B cell (primary cell): ENCODE measurements at regions not wholly inside any gene's neighbourhood (a gene's known extent, or its start where the extent isn't known, plus 50 kb on each side); places are given as distances from the start of the nearest gene placed in this dataset.

Source experiments
- ATAC-seq: fragments of 200-7000 bp; cut with Tn5 transposase; one replicate; pipeline ENCODE4 v1.10.0; 2021; ENCODE audit warnings: low read depth, mild to moderate bottlenecking, moderate number of reproducible peaks, moderate library complexity
- CTCF ChIA-PET: fragments of 350-600 bp; sonication (Branson Sonifier 250); formaldehyde crosslinking; loops from one replicate; lab custom pipeline; 2021; ENCODE audit warnings: antibody characterized with exemption, inconsistent platforms; lab: Charles Lee
- POLR2A ChIA-PET: fragments of 350-600 bp; sonication (Branson Sonifier 250); formaldehyde crosslinking; loops from one replicate; lab custom pipeline; 2021; ENCODE audit warnings: antibody characterized with exemption; lab: Charles Lee
- DNase-seq: peaks from one replicate; pipeline ENCODE4 v3.0.0; 2013
- H2AFZ ChIP-seq: 2 replicates; pipeline ENCODE4 v1.6.1; 2012; ENCODE audit warnings: mild to moderate bottlenecking, low read depth, low read length; ENCODE audit not compliant: insufficient read depth, poor library complexity, severe bottlenecking
- H3K27ac ChIP-seq, 2 donors: 1 replicate in 1 of 2; 2 replicates in 1 of 2; pipeline ENCODE4 v1.5.1; 2012 to 2013; ENCODE audit warnings: low read length in 2 of 2, mild to moderate bottlenecking in 2 of 2, moderate library complexity in 1 of 2
- H3K27me3 ChIP-seq, 4 experiments: fragments of 200-600 bp in 1 of 4; sonication (generic) in 1 of 4; replicated peaks in 1 of 4; 1 replicate in 2 of 4; 2 replicates in 2 of 4; pipeline versions ENCODE4 v1.6.1 to v1.7.0; 2013 to 2016; ENCODE audit warnings: low read length in 3 of 4, mild to moderate bottlenecking in 2 of 4, mixed read lengths in 1 of 4, moderate library complexity in 1 of 4; ENCODE audit not compliant: insufficient read depth in 4 of 4, control insufficient read depth in 3 of 4; ENCODE audit errors: control extremely low read depth in 1 of 4
- H3K36me3 ChIP-seq, 2 experiments: replicated peaks in 1 of 2; 1 replicate in 1 of 2; 2 replicates in 1 of 2; pipeline versions ENCODE4 v1.6.1 to v1.7.1; 2013; ENCODE audit warnings: low read length in 1 of 2; ENCODE audit not compliant: insufficient read depth in 2 of 2, control insufficient read depth in 1 of 2; ENCODE audit errors: control extremely low read depth in 1 of 2, extremely low read depth in 1 of 2
- H3K4me1 ChIP-seq, 2 donors: fragments of 200-600 bp in 1 of 2; sonication (generic) in 1 of 2; 1 replicate in 1 of 2; 2 replicates in 1 of 2; pipeline versions ENCODE4 v1.5.1 to v1.6.1; 2013 to 2017; ENCODE audit warnings: low read length in 2 of 2; ENCODE audit not compliant: control insufficient read depth in 2 of 2, insufficient read depth in 2 of 2
- H3K4me2 ChIP-seq: replicated peaks from 2 replicates; pipeline ENCODE3; 2012; ENCODE audit warnings: mild to moderate bottlenecking, low read depth, low read length; ENCODE audit not compliant: poor library complexity, severe bottlenecking
- H3K4me3 ChIP-seq, 5 experiments: fragments of 200-600 bp in 1 of 5; sonication (generic) in 1 of 5; 1 replicate in 3 of 5; 2 replicates in 2 of 5; pipeline versions ENCODE4 v1.5.1 to v1.7.0; 2011 to 2016; ENCODE audit warnings: low read length in 4 of 5, mild to moderate bottlenecking in 4 of 5, low read depth in 2 of 5, control low read depth in 1 of 5, moderate library complexity in 1 of 5; ENCODE audit not compliant: insufficient read depth in 1 of 5; ENCODE audit errors: control extremely low read depth in 1 of 5, extremely low read depth in 1 of 5
- H3K79me2 ChIP-seq: fragments of 200-600 bp; sonication (generic); one replicate; pipeline ENCODE4 v1.6.0; 2016; ENCODE audit warnings: low read length; ENCODE audit not compliant: control insufficient read depth, insufficient read depth
- H3K9ac ChIP-seq: fragments of 200-600 bp; sonication (generic); 2 replicates; pipeline ENCODE4 v1.6.1; 2017; ENCODE audit warnings: mild to moderate bottlenecking, low read length, moderate library complexity
- H3K9me3 ChIP-seq, 3 donors: one replicate each; pipeline versions ENCODE4 v1.6.1 to v1.7.1; 2013; ENCODE audit warnings: low read length in 2 of 3; ENCODE audit not compliant: control insufficient read depth in 2 of 3, insufficient read depth in 1 of 3; ENCODE audit errors: control extremely low read depth in 1 of 3
- H4K20me1 ChIP-seq: 2 replicates; pipeline ENCODE4 v1.6.0; 2012; ENCODE audit warnings: mild to moderate bottlenecking, low read length; ENCODE audit not compliant: insufficient read depth, control insufficient read depth, poor library complexity, severe bottlenecking
- H3K27ac Mint-ChIP-seq: one replicate; pipeline ENCODE4 v1.8.0; 2021; ENCODE audit warnings: mixed read lengths
- H3K27me3 Mint-ChIP-seq: one replicate; pipeline ENCODE4 v1.8.0; 2021; ENCODE audit warnings: mixed read lengths
- H3K4me1 Mint-ChIP-seq: one replicate; pipeline ENCODE4 v1.8.0; 2021; ENCODE audit warnings: mixed read lengths
- H3K4me3 Mint-ChIP-seq: one replicate; pipeline ENCODE4 v1.8.0; 2021; ENCODE audit warnings: mixed read lengths
- H3K9me3 Mint-ChIP-seq: one replicate; pipeline ENCODE4 v1.8.0; 2022; ENCODE audit warnings: mixed read lengths; ENCODE audit not compliant: insufficient read depth
- EZH2 ChIP-seq: IDR thresholded peaks from 2 replicates; pipeline ENCODE4 v1.6.1; 2012; ENCODE audit warnings: borderline replicate concordance, low read depth, mild to moderate bottlenecking, moderate library complexity, low read length; ENCODE audit not compliant: insufficient read depth, poor library complexity, severe bottlenecking
- WGBS: methylation state at CpG from one replicate; pipeline ENCODE4 v1.1.5; 2013; ENCODE audit warnings: missing lambda C conversion rate; ENCODE audit not compliant: insufficient coverage; 5-methylcytosine and 5-hydroxymethylcytosine counted together
- intact Hi-C: fragments of 100-400 bp; cut with micrococcal nuclease; formaldehyde crosslinking; loops from one replicate; pipeline ENCODE4 v1.10.0; 2022
- TF ChIP-seq, protein P1 (sequence below): fragments of 200-600 bp; IDR thresholded peaks from one replicate; pipeline ENCODE4 v1.8.0; 2022; ENCODE audit warnings: antibody characterized with exemption, mild to moderate bottlenecking

DNA sequence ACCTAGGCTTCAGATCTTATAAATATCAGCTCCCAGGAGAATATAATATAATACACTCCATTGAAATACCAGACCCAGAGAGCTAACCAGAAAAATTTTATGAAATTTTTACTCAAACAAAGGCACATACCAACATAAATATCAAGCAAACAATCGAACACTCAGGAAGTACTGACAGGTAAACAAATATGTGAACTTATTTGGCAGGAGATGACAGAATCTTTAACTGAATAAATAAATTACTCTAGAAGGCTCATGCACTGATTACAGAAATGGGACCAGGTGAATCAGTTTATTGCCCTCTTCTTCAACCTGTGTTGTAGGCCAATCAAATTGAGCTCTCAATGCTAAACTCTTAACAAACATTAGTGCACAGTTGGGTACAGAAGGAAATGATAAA lies 225.2 kb upstream of the PABPC4L start:
- Mint-ChIP-seq H3K4me1 (no peaks in the 10 kb centered on the region), H3K9me3 (no peaks in the 10 kb centered on the region), H3K4me3 (no peak overlapping the region), H3K27me3 (no peaks in the 10 kb centered on the region), H3K27ac (no peak overlapping the region)
- ATAC-seq (no peak), DNase-seq (no peak)
- no peaks in the 10 kb centered on the region for H3K4me1 ChIP-seq
- no peak overlapping the region for H3K27ac ChIP-seq
- intact Hi-C loops, result no loop called here
- no peak overlapping the region for H3K9ac ChIP-seq
- H2AFZ ChIP-seq, result no peak overlapping the region
- H3K4me3 ChIP-seq, result no peak overlapping the region
- ChIA-PET CTCF (no interaction called here), POLR2A (no interaction called here)
- no CpG with 5 or more reads among the region's 1 CpG for WGBS
- no peaks in the 10 kb centered on the region for H3K79me2 ChIP-seq
- no peaks in the 10 kb centered on the region for H3K36me3 ChIP-seq
- peaks cover 0 to 10% (median 0%) of the 10 kb centered on the region in 3 donors for H3K9me3 ChIP-seq
- H4K20me1 ChIP-seq, result no peaks in the 10 kb centered on the region
- H3K27me3 ChIP-seq, result no peaks in the 10 kb centered on the region
- no peak for TF ChIP-seq EZH2
- TF ChIP-seq, protein P1, sequence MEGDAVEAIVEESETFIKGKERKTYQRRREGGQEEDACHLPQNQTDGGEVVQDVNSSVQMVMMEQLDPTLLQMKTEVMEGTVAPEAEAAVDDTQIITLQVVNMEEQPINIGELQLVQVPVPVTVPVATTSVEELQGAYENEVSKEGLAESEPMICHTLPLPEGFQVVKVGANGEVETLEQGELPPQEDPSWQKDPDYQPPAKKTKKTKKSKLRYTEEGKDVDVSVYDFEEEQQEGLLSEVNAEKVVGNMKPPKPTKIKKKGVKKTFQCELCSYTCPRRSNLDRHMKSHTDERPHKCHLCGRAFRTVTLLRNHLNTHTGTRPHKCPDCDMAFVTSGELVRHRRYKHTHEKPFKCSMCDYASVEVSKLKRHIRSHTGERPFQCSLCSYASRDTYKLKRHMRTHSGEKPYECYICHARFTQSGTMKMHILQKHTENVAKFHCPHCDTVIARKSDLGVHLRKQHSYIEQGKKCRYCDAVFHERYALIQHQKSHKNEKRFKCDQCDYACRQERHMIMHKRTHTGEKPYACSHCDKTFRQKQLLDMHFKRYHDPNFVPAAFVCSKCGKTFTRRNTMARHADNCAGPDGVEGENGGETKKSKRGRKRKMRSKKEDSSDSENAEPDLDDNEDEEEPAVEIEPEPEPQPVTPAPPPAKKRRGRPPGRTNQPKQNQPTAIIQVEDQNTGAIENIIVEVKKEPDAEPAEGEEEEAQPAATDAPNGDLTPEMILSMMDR, result no peak
- H3K4me2 ChIP-seq, result no peak overlapping the region

DNA sequence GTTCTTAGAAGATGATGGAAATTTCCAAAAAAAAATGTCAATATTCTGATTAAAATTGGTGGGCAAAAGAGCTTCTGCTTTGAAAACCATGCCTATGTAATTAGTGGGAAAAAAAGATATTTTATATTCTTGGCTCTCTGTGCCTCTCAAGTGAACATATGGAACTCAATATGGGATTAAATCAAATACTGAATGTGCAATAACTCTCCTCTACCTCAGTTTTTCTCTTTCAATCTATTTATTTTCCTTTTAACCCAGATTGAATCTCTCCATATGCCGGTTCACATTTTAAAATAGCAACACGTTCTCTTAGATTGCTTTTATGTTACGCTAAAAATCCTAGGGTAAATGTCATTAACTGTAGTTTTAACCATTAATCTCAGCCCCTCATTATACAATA lies 224.2 kb upstream of the PABPC4L start:
- no peak for DNase-seq
- Histone ChIP-seq H3K79me2 (no peaks in the 10 kb centered on the region), H3K36me3 (no peaks in the 10 kb centered on the region), H2AFZ (no peak overlapping the region), H4K20me1 (no peaks in the 10 kb centered on the region), H3K27ac (no peak overlapping the region), H3K4me2 (no peak overlapping the region), H3K27me3 (no peaks in the 10 kb centered on the region), H3K4me3 (no peak overlapping the region), H3K4me1 (no peaks in the 10 kb centered on the region), H3K9ac (no peak overlapping the region), H3K9me3 (peaks cover 0 to 4% (median 0%) of the 10 kb centered on the region in 3 donors)
- ChIA-PET CTCF (no interaction called here), POLR2A (no interaction called here)
- ATAC-seq, result no peak
- no peak overlapping the region for H3K27ac Mint-ChIP-seq
- no peak overlapping the region for H3K4me3 Mint-ChIP-seq
- WGBS, result no CpG with 5 or more reads among the region's 3 CpGs
- H3K4me1 Mint-ChIP-seq, result no peaks in the 10 kb centered on the region
- no peaks in the 10 kb centered on the region for H3K27me3 Mint-ChIP-seq
- no peaks in the 10 kb centered on the region for H3K9me3 Mint-ChIP-seq
- TF ChIP-seq, protein P1, result no peak
- TF ChIP-seq EZH2, result no peak
- intact Hi-C loops, result no loop called here
